GM18505 (cell line): ENCODE measurements at regions not wholly inside any gene's neighbourhood (a gene's known extent, or its start where the extent isn't known, plus 50 kb on each side); places are given as distances from the start of the nearest gene placed in this dataset.

Experiments
- ATAC-seq: cut with Tn5 transposase; IDR thresholded peaks from one replicate; pipeline ENCODE4 v1.9.1; 2021; ENCODE audit not compliant: unreplicated experiment
- POLR2A ChIP-seq: IDR thresholded peaks from 4 replicates; pipeline ENCODE4 v1.6.1; 2011; ENCODE audit warnings: borderline replicate concordance; ENCODE audit not compliant: insufficient read depth, insufficient read length; ENCODE audit errors: extremely low read depth

- TF ChIP-seq POLR2A = no peak
- no peak for ATAC-seq
Observed at GRCh38 chr20:58011106-58011946, 217.1 kb downstream of the ANKRD60 start.

- no peak for ATAC-seq
- TF ChIP-seq POLR2A = no peak
Observed at GRCh38 chr20:58010666-58011065, 217.8 kb downstream of the ANKRD60 start.

GRCh38 chr20:58010186-58010585 lies 218.3 kb downstream of the ANKRD60 start:
- ATAC-seq = no peak
- no peak for TF ChIP-seq POLR2A

- no peak for ATAC-seq
- TF ChIP-seq POLR2A = no peak
Observed at GRCh38 chr20:58008866-58009265, 219.6 kb downstream of the ANKRD60 start.

- TF ChIP-seq POLR2A = no peak
- ATAC-seq = no peak
Observed at GRCh38 chr20:58008413-58008812, 220.0 kb downstream of the ANKRD60 start.

GRCh38 chr20:58007947-58008346 lies 220.5 kb downstream of the ANKRD60 start:
- TF ChIP-seq POLR2A = no peak
- no peak for ATAC-seq

- TF ChIP-seq POLR2A = no peak
Observed at GRCh38 chr20:58006346-58007316, 221.8 kb downstream of the ANKRD60 start.

GRCh38 chr20:58005581-58006345 lies 222.7 kb downstream of the ANKRD60 start:
- no peak for ATAC-seq
- no peak for TF ChIP-seq POLR2A

More at GRCh38 chr20:58006346-58007316, 221.8 kb downstream of the ANKRD60 start:
- no peak for ATAC-seq

- TF ChIP-seq POLR2A = no peak
- ATAC-seq = no peak
Observed at GRCh38 chr20:58004900-58005299, 223.6 kb downstream of the ANKRD60 start.

GRCh38 chr20:58004146-58004545 lies 224.3 kb downstream of the ANKRD60 start:
- no peak for ATAC-seq
- no peak for TF ChIP-seq POLR2A

- no peak for ATAC-seq
- no peak for TF ChIP-seq POLR2A
Observed at GRCh38 chr20:58003525-58003924, 224.9 kb downstream of the ANKRD60 start.

- no peak for ATAC-seq
- TF ChIP-seq POLR2A = no peak
Observed at GRCh38 chr20:58002901-58003300, 225.6 kb downstream of the ANKRD60 start.

GRCh38 chr20:58001946-58002345 lies 226.5 kb downstream of the ANKRD60 start:
- no peak for TF ChIP-seq POLR2A
- ATAC-seq = no peak
